Adipocyte (in vitro differentiated cells): ENCODE measurements at regions not wholly inside any gene's neighbourhood (a gene's known extent, or its start where the extent isn't known, plus 50 kb on each side); places are given as distances from the start of the nearest gene placed in this dataset.
"Not testable (repeated sequence)": the region's sequence is repeated elsewhere in the genome, so short reads cannot be mapped to it uniquely, and the experiment has no call there.

Source experiments
- DNase-seq: peaks from one replicate; pipeline ENCODE4 v3.0.0-alpha.2; 2015; ENCODE audit warnings: low read depth
- H3K27me3 ChIP-seq: replicated peaks from 2 replicates; pipeline ENCODE4 v1.7.0; 2013; ENCODE audit warnings: mild to moderate bottlenecking, low read length, moderate library complexity; ENCODE audit not compliant: control insufficient read depth, insufficient read depth
- H3K36me3 ChIP-seq: 2 replicates; pipeline ENCODE4 v1.7.0; 2013; ENCODE audit warnings: low read length, mild to moderate bottlenecking, moderate library complexity; ENCODE audit not compliant: control insufficient read depth, insufficient read depth, severe bottlenecking
- H3K4me1 ChIP-seq: 2 replicates; pipeline ENCODE4 v1.7.0; 2013; ENCODE audit warnings: mild to moderate bottlenecking, low read length, moderate library complexity; ENCODE audit not compliant: control insufficient read depth, insufficient read depth
- H3K4me3 ChIP-seq: 2 replicates; pipeline ENCODE4 v1.7.0; 2013; ENCODE audit warnings: mild to moderate bottlenecking, low read length, moderate library complexity
- H3K9ac ChIP-seq: 2 replicates; pipeline ENCODE4 v1.7.0; 2013; ENCODE audit warnings: mild to moderate bottlenecking, low read length, moderate library complexity
- H3K9me3 ChIP-seq: 2 replicates; pipeline ENCODE4 v1.7.0; 2013; ENCODE audit warnings: mild to moderate bottlenecking, low read length, moderate library complexity; ENCODE audit not compliant: control insufficient read depth

DNA sequence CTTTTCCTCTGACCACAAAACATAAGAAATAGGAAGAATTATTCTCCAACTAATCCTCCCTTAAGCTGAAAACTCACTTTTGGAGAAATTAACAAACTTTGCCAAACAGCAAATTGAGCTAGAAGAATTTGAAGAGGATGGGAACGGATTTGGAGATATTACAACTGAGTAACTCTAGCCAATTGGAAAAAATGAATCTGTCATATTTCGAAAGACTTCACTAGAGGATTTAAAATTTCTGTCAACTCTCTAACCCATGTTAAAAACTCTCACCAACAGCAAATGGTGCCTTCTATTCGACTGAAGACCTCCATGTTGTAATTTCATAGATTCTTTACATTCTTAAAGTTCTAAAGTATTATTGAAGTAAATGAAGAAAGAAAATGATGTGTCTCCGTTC lies 414.2 kb downstream of the RMST start:
- Histone ChIP-seq H3K4me1 (peaks cover 10% of the 10 kb centered on the region), H3K36me3 (no peaks in the 10 kb centered on the region), H3K9ac (no peak overlapping the region), H3K9me3 (no peaks in the 10 kb centered on the region), H3K4me3 (no peak overlapping the region), H3K27me3 (no peaks in the 10 kb centered on the region)
- no peak for DNase-seq

DNA sequence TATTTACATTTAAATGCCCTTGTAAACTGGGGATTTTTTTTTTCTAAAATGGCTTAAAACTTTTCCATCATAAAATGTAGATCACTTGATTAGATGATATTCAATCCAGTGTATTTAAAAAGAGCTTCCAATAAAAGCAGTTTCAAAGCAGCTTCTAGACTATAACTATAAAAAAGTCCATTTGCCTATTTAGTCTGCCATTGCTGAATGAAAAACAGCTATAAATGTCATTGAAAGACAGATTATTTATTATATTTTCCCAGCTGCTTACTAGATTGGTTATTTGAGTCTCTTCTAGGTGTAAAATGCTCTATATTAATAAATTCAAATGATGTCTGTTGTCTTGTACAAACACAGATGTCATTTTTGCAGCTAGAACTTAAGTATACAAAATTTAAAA lies 414.8 kb downstream of the RMST start:
- no peak for DNase-seq
- no peak overlapping the region for H3K9ac ChIP-seq
- H3K4me1 ChIP-seq: peaks cover 10% of the 10 kb centered on the region
- no peak overlapping the region for H3K4me3 ChIP-seq
- no peaks in the 10 kb centered on the region for H3K27me3 ChIP-seq
- no peaks in the 10 kb centered on the region for H3K9me3 ChIP-seq
- H3K36me3 ChIP-seq: no peaks in the 10 kb centered on the region

DNA sequence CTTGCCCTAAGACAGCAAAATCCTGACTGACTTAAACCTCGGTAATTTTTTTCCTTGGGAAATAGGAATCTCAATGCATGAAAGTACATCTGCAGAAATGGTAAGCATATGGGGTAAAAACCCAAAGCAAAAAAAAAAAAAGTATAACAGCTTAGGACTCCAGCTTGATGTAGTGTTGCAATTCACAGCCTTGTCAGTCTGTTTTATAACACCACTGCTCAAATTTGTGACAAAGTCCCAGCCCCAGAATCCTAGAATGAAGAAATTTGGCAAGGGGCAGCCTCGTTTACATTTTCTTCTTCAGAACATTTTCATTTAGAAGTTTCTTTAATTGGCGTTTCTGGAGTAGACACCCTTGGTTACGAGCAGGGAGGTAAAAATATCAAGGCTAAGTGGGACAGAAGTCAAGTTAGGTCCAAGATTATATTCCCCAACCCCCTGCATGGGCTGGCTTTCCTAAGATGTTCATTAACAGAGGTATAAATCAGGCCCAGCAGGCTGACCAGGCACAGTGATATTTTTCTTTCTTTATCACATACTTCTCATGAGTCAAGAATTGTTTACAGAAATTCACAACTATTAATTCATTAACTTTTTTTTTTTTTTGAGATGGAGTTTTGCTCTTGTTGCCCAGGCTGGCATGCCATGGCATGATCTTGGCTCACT lies 424.0 kb downstream of the RMST start:
- Histone ChIP-seq H3K36me3 (no peaks in the 10 kb centered on the region), H3K9me3 (no peaks in the 10 kb centered on the region), H3K9ac (no peak overlapping the region), H3K27me3 (no peaks in the 10 kb centered on the region), H3K4me3 (no peak overlapping the region), H3K4me1 (peaks cover 7% of the 10 kb centered on the region)
- no peak for DNase-seq

DNA sequence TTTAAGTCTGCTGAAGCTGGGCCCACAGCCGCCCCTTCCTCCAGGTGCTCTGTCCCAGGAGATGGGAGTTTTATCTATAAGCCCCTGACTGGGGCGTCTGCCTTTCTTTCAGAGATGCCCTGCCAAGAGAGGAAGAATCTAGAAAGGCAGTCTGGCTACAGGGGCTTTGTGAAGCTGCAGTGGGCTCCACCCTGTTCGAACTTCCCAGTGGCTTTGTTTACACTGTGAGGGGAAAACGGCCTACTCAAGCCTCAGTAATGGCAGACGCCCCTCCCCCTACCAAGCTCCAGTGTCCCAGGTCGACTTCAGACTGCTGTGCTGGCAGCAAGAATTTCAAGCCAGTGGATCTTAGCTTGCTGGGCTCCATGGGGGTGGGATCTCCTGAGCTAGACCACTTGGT lies 435.3 kb downstream of the RMST start:
- H3K4me3 ChIP-seq, H3K9ac ChIP-seq, H3K4me1 ChIP-seq, DNase-seq, H3K36me3 ChIP-seq, H3K27me3 ChIP-seq, H3K9me3 ChIP-seq: not testable (repeated sequence)

DNA sequence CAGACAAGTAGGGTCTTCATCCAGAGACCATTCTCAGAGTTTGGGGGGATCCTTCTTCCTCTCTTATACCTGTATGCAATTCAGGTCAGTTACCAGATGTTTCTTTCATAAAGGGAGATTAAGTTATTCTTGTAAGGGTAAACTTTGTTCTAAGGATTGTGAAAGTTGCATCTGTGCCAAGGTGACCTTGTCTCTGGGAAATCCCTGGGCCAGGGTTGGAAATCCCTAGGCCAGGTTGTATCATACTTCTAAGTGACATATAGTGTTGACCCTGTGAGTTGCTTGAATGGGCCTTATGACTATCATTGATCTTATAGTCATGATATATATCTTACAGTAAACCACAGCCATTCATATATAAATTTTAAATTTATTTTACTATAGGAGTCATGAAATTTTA lies 436.9 kb downstream of the RMST start:
- Histone ChIP-seq H3K4me1 (no peaks in the 10 kb centered on the region), H3K9me3 (no peaks in the 10 kb centered on the region), H3K36me3 (no peaks in the 10 kb centered on the region), H3K9ac (no peak overlapping the region), H3K27me3 (no peaks in the 10 kb centered on the region), H3K4me3 (no peak overlapping the region)
- DNase-seq: no peak

DNA sequence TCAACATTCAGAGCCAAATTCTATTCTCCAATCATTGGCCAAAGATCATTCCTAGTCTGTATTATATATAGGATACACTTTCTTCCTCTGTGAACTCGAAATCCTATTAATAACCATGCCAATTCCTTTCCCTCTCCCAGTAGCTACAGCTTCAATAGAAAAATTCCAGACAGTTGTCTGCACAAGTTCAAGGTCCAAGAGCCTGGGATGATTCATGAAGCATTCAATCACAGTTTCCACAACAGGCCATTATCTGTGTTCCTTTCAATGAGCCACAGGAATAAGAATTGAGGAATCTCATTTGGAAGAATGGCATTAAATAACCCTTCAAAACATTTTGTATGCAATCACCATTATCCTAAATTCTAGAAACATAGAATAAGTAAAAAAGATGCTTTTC lies 437.4 kb downstream of the RMST start:
- H3K4me3 ChIP-seq: no peak overlapping the region
- DNase-seq: no peak
- no peaks in the 10 kb centered on the region for H3K27me3 ChIP-seq
- H3K9me3 ChIP-seq: no peaks in the 10 kb centered on the region
- H3K9ac ChIP-seq: no peak overlapping the region
- no peaks in the 10 kb centered on the region for H3K36me3 ChIP-seq
- no peaks in the 10 kb centered on the region for H3K4me1 ChIP-seq

DNA sequence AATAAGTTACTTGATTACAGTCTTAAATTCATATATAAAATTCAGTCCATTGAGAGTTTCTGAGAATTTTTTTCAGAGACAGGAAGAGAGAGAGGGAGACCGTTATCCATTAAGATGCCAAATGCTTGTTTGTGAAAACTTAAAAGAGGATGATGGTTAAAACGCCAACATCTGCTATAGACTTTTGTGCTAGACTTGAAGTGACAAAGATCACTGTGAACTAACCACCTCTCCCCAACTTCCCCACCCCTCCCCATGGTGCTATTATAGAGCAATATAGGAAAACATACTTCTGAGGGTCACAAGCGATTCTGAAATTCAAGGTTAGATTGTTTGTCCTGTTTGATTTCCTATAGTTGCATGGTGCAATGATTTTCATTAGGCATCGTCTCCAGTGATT lies 440.8 kb downstream of the RMST start:
- Histone ChIP-seq H3K4me3 (no peak overlapping the region), H3K9ac (no peak overlapping the region), H3K27me3 (no peaks in the 10 kb centered on the region), H3K36me3 (no peaks in the 10 kb centered on the region), H3K9me3 (no peaks in the 10 kb centered on the region), H3K4me1 (no peaks in the 10 kb centered on the region)
- DNase-seq: no peak

DNA sequence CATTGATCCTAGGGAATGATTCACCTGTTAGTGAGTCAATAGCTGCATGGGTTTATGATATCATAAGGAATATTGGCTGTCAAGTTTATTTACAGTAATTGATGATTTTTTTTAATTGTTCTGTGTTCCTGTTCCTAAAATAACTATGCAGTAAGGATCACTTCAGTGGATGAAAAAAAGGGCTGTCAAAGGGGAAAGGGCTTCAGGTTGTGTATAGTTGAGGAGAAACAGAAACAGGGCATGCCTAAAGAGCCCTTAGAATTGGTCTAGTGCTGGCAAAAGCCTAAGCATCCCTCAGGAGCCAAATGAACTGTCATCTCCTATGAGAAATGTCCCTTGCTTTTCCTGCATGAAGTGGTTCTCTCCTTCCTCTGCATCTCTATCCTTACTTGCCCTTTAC lies 444.9 kb downstream of the RMST start:
- Histone ChIP-seq H3K9ac (no peak overlapping the region), H3K9me3 (no peaks in the 10 kb centered on the region), H3K4me1 (peaks cover 11% of the 10 kb centered on the region), H3K27me3 (no peaks in the 10 kb centered on the region), H3K4me3 (no peak overlapping the region), H3K36me3 (no peaks in the 10 kb centered on the region)
- no peak for DNase-seq

DNA sequence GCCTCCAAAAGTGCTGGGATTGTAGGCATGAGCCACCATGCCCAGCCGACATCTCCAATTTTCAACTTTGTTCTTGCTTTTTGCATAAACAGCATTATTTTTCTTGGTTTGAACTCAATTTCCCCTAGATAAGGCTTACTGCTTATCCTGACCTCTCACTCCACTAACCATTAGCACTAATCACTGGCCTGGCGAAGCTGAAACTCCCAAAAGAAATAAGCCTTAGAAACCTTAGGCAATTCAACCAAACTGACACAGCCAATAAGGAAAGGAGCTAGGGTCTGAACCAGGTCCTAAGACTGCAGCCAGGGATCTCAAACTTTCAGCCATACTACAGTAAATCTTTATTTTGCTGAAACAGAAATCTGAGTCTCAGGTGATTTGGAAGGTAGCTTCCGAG lies 448.0 kb downstream of the RMST start:
- Histone ChIP-seq H3K9me3 (no peaks in the 10 kb centered on the region), H3K27me3 (no peaks in the 10 kb centered on the region), H3K4me1 (peaks cover 27% of the 10 kb centered on the region), H3K9ac (no peak overlapping the region), H3K36me3 (no peaks in the 10 kb centered on the region), H3K4me3 (no peak overlapping the region)
- DNase-seq: no peak

DNA sequence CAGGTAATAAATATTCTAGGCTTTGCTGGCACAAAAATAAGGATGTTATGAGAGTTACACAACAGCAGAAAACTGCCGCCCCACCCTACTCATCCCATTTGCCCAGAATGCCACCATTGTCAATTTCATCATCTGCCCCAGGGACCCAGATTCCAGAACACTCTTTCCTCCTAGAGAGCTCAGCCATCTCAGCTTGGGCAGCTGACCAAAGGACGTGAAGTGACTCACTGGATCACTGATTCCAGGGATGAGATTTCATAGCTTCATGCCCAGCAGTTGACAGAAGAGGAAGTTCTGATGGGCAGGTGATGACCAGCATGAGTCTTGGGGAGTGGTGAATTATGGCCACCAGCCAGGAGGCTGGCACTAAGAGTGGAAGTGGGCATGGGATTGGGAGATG lies 450.3 kb downstream of the RMST start:
- H3K36me3 ChIP-seq: no peaks in the 10 kb centered on the region
- no peak overlapping the region for H3K9ac ChIP-seq
- H3K4me3 ChIP-seq: no peak overlapping the region
- DNase-seq: no peak
- no peaks in the 10 kb centered on the region for H3K27me3 ChIP-seq
- no peaks in the 10 kb centered on the region for H3K9me3 ChIP-seq
- H3K4me1 ChIP-seq: peaks cover 27% of the 10 kb centered on the region

DNA sequence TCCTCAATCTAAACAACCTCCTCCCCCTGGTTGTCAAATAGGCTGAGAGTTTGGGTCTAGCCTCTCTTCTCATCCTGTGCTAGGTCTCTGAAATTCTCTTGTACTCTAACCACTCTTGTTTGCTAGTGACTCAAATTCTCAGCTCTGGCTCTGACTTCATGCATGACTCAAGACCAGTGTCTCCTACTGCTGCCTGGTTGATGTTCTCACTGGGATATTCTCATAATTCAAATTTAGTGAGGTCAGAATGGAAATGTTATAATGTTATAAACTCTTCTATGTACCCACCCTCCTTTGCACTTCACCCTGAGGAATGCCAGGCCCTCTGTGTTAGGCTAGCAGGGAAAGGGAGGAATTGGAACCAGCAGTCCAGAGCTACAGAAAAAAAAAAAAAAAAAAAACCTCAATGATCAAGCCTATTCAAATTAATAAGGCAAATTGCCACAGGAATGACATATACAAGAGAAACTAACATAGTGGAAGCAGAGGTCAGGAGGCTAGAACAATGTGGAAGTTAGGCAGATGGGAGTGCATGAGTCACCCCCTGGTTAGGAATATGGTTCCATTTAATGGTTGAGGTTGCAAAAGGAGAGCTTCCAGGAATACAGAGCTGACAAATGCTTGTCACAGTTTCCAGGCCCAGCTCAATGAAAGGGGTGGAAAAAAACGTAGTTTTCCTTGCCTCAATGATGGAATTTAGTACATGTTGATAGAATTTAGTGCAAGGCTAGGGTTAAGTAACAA lies 459.5 kb downstream of the RMST start:
- Histone ChIP-seq H3K36me3 (no peaks in the 10 kb centered on the region), H3K27me3 (no peaks in the 10 kb centered on the region), H3K9me3 (no peaks in the 10 kb centered on the region), H3K4me1 (peaks cover 21% of the 10 kb centered on the region), H3K9ac (peak overlapping the region; percentile 46), H3K4me3 (no peak overlapping the region)
- DNase-seq: no peak

DNA sequence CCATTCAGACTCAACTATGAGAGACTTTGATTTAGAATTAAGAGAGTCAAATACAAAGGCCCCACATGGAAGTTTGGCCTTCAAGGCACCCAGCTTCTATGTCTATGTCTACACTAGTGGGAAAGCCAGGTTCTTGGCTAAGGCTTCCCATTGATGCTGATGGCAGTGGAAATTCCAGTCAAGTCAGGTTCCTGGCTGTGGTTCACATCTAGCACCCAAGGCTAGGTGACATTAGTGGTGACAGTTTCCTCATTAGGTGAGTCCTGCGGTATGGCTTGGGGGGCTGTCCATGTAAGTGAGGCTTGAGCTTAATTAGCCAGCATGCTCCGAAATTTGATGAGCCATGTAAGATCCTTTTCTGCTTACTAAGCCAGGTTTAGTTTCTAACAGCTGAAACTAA lies 460.9 kb downstream of the RMST start:
- no peaks in the 10 kb centered on the region for H3K9me3 ChIP-seq
- no peaks in the 10 kb centered on the region for H3K36me3 ChIP-seq
- no peak for DNase-seq

More for the DNA sequence above, 460.9 kb downstream of the RMST start:
- H3K27me3 ChIP-seq: no peaks in the 10 kb centered on the region
- H3K4me1 ChIP-seq: peaks cover 21% of the 10 kb centered on the region
- no peak overlapping the region for H3K4me3 ChIP-seq
- H3K9ac ChIP-seq: no peak overlapping the region
